GM18907 (cell line): ENCODE measurements at regions not wholly inside any gene's neighbourhood (a gene's known extent, or its start where the extent isn't known, plus 50 kb on each side); places are given as distances from the start of the nearest gene placed in this dataset.

ENCODE experiments used
- ATAC-seq: cut with Tn5 transposase; IDR thresholded peaks from one replicate; pipeline ENCODE4 v1.9.1; 2021; ENCODE audit warnings: mild to moderate bottlenecking, moderate library complexity; ENCODE audit not compliant: unreplicated experiment

DNA sequence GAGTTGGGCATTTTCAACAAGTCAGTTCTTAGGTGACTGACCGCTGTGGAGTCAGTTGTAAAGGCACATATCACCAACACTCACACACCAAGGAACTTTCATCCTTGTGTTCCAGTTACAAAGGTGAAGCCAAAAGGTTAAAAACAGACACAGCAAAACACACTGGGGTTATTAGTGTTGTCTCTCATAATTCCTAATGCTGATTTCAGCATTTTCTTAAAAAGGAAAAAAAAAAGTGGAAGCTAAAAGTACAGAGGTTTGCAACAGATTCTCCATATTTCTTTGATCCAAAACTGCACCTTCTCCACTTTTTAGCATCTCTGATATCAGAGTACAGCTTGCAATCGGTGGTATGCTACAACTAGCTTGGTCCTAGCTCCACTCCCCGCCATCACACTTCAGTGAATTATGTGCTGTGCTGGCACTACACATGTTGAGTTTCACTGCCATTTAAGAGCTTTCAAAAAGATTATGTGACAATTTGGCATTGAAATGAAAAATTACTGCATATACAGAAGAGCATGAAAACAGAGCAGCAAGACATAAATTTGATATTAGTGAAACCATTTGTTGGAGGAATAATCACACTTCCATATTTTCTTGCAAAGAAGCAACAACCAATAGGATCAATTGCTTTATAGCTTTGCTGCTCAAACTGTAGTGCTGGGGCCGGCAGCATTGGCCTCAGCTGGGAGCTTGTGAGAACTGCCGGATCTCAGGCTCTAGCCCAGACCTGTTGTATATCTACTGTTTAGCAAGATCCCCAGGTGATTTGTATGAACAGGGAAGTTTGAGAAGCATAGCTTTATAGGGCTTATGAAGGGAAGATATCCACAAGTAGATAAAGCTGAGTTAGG lies 62.3 kb upstream of the DAPL1 start:
- no peak for ATAC-seq

DNA sequence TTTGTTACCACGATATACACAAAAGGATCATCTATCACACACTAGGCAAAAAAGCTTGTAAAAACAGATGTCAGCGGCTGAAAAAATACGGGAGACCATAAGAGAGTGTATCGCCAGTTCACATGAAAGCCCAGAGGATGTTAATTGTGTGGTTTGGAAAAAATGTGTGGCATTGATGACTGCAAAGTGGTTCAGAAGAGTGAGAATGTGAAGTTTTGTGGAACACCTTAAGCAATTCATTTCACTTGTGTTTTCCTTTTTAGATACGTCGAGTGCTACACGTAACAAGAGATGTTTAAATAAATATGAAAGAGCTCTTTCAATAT lies 61.7 kb upstream of the DAPL1 start:
- no peak for ATAC-seq

DNA sequence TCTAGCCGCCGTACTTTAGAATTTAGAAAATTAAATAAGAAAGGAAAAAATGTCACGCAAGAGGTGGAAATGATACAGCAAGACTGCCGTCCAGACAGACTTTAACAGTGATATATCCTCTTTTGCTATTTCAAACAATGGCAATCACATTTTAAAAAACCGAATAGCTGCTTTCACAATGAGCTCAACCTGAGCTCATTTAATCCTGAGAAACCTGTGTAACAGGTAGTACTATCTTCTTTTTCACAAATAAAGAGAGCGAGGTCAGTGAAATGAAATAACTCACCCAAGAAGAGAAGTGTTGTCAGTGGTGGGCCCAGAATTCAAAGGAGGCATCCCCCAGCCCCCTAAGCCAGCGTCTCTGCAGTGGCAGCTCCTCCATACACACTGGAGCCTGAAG lies 60.7 kb upstream of the DAPL1 start:
- no peak for ATAC-seq

DNA sequence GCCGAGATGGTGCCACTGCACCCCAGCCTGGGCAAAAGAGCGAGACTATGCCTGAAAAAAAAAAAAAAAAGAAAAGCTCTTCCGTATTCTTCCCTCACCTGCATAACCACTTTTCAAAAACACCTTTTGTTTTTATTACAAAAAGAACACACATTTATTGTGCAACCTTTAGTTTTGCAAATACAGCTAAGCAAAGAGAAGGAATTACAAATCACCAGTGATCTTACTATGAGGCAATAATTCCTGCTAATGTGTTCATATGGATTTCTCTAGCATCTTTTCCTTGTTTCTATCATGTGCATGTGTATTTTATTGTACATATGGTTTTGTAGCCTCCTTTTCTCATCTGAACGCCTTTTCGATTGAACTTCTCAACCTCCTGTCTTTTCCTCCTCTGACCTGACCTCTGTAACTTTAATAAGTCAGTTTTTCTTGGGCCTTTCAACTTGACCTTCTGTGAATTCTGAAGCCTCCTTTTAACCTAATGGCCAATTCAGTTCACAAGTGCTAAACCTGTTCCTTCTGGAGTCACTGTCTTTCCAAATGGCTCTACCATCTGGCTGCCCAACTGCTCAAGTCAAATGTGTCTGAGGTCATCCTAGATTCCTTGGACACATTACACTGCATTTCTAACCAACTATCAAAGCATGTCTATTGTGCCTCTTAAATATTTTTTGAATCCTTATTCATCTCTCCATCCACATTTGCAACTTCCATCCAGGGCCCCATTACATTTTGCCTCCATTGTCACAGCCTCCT lies 59.1 kb upstream of the DAPL1 start:
- ATAC-seq: no peak

DNA sequence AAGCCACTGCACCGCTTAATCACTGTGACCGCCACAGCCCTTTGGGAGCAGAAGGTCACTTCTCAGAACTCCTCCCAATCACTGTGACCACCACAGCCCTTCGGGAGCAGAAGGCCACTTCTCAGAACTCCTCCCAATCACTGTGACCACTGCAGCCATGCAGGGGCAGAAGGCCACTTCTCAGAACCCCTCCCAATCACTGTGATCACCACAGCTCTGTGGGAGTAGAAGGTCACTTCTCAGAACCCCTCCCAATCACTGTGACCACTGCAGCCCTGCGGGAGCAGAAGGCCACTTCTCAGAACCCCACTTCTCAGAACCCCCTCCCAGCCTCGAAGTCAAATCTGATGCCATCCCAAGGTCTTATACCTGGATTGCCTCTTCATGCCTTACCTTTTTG lies 56.8 kb upstream of the DAPL1 start:
- ATAC-seq: no peak

DNA sequence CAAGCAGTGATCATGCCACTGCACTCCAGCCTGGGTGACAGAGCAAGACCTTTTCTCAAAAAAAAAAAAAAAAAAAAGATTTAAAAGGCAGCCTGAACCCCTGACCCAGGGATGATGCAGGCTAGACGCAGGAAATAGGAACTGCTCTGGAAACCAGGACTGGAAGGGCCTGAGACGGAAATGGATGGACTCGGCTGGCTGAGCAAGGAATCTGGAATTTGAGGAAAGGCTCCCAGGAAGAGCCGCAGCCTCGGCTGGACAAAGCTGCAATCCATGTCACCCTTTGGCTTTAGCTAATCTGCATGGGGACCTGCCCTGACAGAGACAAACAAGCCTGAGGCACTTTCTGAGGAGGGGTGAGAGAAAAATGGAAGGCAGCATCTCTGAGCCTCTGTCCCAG lies 55.0 kb upstream of the DAPL1 start:
- ATAC-seq: no peak

DNA sequence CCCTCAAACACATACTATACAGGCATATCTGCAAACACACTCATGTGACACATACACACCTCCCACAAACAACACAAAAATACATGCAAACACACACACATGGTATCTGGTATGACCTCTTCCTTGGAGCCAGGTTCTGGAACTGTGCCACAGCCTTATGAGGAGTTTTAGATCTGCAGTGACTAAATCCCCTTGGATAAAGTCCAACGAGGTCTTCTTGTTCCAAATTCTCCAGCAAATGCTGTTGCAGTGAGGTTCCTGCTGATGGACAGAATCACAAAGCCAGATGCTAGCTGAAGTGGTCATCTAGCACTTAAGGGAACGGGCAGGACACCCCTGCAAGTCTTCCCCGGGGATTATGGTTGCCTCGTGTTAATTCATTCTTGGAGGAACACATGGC lies 54.5 kb upstream of the DAPL1 start:
- ATAC-seq: no peak

DNA sequence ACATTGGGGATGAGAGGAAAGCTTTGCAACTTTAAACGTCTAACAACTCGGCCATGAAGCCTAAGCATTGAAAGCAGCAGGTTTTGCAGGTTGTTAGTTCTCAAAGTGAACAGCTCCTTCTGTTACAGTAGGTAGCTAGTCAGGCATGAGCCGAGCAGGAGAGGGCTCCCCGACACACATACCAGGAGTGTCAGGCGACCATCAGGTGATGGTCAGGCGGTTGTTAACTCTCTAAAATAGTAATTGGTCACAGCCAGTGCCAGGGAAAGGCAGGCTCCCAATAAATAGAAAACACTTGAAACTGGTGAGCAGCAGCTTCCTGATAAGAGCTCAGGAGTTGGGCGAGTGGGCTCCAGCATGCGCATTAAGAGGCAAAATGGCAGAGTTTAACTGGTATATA lies 53.5 kb upstream of the DAPL1 start:
- no peak for ATAC-seq

DNA sequence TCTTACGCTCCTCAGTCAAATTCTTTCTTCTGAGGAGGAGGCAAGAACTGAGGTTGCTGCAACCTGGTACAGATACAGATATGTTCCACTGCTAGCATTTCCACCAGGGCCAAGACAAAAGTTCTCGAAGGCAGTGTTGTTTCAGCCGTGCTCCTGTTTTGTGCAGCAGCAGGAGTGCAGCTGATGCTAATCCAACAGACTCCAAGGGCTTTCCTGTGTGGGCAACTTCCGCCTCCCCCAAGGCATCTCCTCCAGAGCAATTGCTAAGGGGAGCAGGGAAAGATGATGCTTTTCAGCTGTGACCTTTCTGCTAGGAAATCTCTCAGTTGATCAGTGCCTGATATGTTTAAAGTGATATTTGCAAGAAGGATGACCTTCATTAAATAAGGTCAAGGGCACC lies 52.6 kb upstream of the DAPL1 start:
- ATAC-seq: no peak

DNA sequence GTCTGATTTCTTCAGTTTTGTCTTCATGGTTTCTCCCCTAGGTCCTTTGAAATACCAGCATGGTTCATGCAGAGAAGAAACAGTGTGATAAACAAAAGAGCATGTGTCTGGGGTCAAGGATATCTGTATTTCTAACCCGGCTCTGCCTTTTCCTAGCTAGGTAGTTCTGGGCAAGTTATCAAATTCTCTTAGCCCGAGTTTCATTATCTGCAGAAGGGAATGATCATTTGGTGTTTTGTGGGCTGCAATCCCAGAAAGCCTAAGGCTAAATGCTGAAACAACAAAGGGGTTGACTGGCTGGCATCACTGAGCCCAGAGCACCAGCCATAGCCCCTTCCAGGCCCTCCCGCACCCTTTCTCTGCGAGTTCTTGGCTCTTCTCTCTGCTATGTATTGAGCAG lies 51.7 kb upstream of the DAPL1 start:
- no peak for ATAC-seq

DNA sequence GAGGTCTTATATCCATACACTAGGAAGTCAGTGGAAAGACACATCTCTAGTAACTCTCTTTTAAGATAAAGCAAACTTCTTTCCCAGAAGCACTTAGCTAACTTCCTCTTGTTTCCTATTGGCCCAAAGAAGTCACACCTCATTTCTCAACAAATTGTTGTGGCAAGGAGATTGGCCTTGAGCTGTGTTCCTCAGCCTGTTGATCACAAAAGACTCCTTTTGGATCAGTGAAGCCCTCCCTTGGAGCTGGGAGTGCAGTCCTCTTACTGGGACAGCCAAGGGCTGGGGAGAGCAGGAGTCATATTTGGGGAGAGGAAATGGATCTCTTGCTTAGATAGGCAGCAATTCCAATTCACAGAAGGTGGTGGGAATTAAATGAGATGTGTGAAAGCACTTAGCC lies 51.2 kb upstream of the DAPL1 start:
- ATAC-seq: no peak

DNA sequence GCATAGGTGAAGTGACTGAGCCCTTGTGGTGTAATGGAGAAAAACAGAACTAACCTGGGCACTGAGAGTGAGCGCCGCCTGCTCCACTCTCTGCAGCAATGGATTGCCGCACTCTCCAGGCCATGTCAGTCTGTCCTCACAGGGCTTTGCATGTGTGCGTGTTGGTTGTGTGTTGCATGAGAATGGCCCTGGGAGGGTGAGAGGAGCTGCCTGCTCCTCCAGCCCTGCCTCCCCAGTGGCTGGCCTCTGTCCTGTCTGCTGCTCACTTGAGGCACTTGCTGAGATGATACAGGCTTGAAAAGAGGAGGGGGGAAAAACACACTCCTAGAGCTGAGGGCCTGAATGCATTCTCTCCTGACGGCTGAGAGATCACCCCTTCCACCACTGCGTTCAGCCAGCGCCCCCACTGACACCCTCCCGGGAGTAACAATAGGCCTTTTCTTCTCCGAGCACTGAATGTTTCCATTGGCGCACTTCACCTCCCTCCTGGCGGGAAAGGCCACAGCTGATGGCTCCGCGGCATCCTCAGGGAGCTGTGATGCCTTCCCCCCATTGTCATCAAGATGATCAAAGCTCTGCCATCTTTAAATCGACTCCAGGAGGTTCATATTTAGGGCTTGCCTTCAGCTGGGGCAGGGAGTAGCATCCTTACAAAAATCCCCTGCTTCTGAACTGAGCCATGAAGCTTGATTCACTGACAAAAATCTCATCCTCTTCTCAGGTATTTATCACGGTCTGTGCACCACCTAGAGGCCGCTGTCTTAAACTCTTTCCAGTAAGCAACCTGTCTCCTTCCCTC lies 49.9 kb upstream of the DAPL1 start:
- ATAC-seq: peak; percentile 68
